NCI-H2196 treated with DMSO at 0.1 percent for 48 hours (cell line): ENCODE measurements at regions not wholly inside any gene's neighbourhood (a gene's known extent, or its start where the extent isn't known, plus 50 kb on each side); places are given as distances from the start of the nearest gene placed in this dataset.

Source experiments
- DNase-seq: peaks from one replicate; lab custom pipeline; 2025; ENCODE audit not compliant: unreplicated experiment; lab: John Stamatoyannopoulos, UW

GRCh38 chr1:9419369-9420041 is 119.8 kb upstream of the SLC25A33 start:
- no peak for DNase-seq

- no peak for DNase-seq
These were observed 118.3 kb upstream of the SLC25A33 start for GRCh38 chr1:9420835-9421532.

GRCh38 chr1:9421533-9421873 is 117.8 kb upstream of the SLC25A33 start:
- DNase-seq, result no peak

- no peak for DNase-seq
These were observed 116.9 kb upstream of the SLC25A33 start for GRCh38 chr1:9422321-9422720.

DNA sequence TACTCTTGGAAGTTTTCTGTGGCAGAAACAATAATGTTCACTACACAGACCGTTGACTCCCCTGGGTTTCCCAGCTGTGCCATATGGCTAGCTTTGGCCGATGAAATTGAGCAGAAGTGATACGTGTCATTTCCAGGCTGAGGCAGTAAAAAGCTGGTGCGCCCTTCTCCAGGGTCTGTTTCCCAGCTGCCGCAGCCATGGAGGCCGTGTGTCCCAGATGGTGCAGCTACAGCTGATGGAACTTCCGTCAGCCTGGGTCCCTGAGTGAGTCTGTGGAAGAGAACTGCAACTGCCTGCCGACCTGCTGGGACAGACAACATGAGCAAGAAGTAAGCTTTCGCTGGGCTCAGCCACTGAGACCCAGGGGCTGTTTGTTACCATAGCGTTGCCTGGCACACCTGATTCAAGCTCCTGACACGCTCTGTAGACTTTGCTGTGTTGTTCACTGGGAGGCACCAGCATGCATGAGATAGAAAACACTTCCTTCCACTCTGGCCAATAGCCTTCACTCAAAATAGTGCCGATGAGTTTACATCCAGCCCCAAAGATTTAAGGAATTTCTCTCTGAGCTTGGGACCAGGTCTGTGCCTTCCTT is 116.3 kb upstream of the SLC25A33 start:
- no peak for DNase-seq

DNA sequence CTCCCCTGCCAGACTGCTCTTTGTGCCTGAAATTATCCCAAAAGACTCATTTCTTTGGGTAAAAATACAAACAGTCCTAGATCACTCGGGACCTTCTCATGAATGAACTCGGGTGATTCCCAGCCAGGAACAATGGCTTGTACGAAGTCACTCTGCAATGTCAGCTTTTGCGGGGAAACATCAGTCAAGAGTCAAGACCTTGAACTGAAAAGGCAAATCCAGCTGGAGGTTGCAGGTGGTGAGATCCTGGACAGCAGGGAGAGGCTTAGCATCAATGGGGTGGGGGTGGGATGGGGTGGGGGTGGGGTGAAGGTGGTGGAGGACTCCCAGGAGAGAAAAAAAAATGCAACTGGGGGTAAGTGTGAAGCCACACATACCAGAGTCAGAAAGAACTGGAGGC is 115.0 kb upstream of the SLC25A33 start:
- DNase-seq, result no peak

- DNase-seq, result no peak
These were observed 113.4 kb upstream of the SLC25A33 start for GRCh38 chr1:9425859-9426258.

- DNase-seq, result no peak
These were observed 113.0 kb upstream of the SLC25A33 start for GRCh38 chr1:9426291-9426711.

DNA sequence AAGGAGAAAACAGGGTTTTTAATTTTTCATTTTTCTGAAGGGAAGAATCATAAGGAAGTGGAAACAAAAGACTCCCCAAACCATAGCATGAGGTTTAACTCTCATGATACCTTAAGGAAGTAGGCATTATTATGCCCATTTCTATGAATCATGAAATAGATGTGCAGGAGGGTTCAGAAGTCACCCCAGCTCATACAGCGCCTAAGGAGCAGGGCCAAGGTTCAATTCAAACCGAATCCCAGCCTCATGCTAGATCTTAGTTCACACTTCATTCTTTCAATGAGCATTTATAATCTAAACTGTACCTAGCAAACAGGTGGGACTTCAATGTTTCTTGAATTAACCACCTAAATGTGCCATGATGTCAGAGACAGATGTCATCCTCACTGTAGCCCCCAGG is 111.9 kb upstream of the SLC25A33 start:
- DNase-seq, result no peak

GRCh38 chr1:9428601-9429341 is 110.5 kb upstream of the SLC25A33 start:
- DNase-seq, result peak; percentile 93

DNA sequence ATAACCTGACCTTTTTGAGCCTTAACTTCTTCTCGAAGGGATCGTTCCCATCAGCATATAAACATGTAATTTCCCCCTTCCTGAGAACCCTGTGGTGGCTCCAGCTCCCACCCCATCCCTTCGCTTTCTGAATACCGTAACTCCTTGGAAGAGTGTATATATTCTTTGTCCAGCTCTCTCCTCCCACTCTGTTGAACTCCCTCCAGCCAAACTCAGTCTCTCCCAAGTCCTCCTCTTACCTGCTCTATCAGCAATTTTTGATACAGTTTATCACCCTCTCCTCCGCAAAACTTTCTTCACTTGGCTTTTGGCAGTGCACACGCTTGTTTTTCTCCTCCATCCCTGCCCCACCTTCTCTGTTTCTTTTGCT is 109.9 kb upstream of the SLC25A33 start:
- DNase-seq, result no peak

- DNase-seq, result no peak
These were observed 104.8 kb upstream of the SLC25A33 start for GRCh38 chr1:9434247-9435152.

GRCh38 chr1:9435153-9435636 is 104.1 kb upstream of the SLC25A33 start:
- DNase-seq, result no peak

DNA sequence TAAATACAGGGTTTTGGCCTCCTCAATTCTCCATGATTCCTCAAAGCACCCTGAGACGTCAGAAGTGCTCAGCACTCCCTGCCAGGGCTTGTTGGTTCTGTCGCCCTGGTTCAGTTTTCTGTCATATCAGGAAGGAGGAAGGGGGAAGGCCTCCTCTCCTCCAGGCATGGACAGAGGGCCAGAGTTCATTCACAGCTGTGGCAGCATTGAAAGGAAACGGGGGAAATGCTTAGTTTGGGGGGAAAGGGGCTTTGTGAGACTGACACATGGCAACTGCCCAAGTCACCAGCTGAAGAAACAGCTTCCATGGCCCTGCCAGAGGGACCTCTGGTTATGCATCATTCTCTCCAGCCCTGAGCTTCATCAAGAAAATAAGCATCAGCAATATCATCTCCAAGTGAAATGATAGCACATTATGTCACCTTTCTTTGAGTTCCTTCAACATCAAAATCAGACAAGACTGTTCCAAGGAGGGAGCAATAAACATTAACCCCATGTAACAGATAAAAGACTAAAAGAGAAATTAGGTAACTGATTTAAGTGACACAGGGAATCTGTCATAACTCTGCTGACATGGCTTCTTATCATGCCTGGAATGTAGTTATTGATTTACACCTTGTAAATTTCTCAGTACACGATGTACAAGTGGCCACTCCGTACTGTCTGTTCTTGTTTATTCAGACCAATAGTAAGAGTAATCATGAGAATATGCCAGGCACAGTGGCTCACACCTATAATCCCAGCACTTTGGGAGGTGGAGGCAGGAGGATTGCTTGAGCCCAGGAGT is 103.2 kb upstream of the SLC25A33 start:
- no peak for DNase-seq

- no peak for DNase-seq
These were observed 101.3 kb upstream of the SLC25A33 start for GRCh38 chr1:9437961-9438430.

GRCh38 chr1:9438431-9439073 is 100.7 kb upstream of the SLC25A33 start:
- DNase-seq, result peak; percentile 65

GRCh38 chr1:9439074-9439761 is 100.0 kb upstream of the SLC25A33 start:
- no peak for DNase-seq

DNA sequence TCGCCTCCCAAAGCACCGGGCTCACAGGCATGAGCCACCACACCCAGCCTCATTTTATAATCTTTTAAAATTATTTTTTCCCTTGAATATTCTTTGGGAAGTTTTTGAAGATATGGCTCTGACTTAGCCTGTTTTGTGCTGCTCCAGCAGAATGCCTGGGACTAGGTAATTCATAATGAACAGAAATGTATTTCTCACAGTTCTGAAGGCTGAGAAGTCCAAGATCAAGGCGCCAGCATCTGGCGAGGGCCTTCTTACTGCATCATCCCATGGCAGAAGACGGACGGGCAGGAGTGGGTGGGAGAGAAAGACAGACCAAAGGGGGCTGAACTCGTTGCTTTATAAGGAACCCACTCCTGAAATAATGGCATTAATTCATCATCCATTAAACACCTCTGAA is 99.0 kb upstream of the SLC25A33 start:
- DNase-seq, result no peak

GRCh38 chr1:9440763-9441194 is 98.5 kb upstream of the SLC25A33 start:
- DNase-seq, result no peak
